GM19452 (cell line): ENCODE measurements at regions not wholly inside any gene's neighbourhood (a gene's known extent, or its start where the extent isn't known, plus 50 kb on each side); places are given as distances from the start of the nearest gene placed in this dataset.

Experiments used
- ATAC-seq: cut with Tn5 transposase; IDR thresholded peaks from one replicate; pipeline ENCODE4 v1.9.1; 2021; ENCODE audit not compliant: unreplicated experiment

- ATAC-seq = no peak
These were observed 59.6 kb upstream of the SHANK2 start for GRCh38 chr11:71311928-71312510.

- ATAC-seq = no peak
These were observed 59.0 kb upstream of the SHANK2 start for GRCh38 chr11:71311176-71311925.

GRCh38 chr11:71310184-71310583 lies 57.8 kb upstream of the SHANK2 start:
- no peak for ATAC-seq

GRCh38 chr11:71309611-71310010 lies 57.2 kb upstream of the SHANK2 start:
- no peak for ATAC-seq

- no peak for ATAC-seq
These were observed 56.8 kb upstream of the SHANK2 start for GRCh38 chr11:71309181-71309580.

- ATAC-seq = no peak
These were observed 55.7 kb upstream of the SHANK2 start for GRCh38 chr11:71307811-71308645.

- ATAC-seq = no peak
These were observed 53.2 kb upstream of the SHANK2 start for GRCh38 chr11:71305451-71306125.

- no peak for ATAC-seq
These were observed 52.7 kb upstream of the SHANK2 start for GRCh38 chr11:71305041-71305440.

GRCh38 chr11:71304491-71304890 lies 52.1 kb upstream of the SHANK2 start:
- ATAC-seq = no peak

GRCh38 chr11:71304045-71304444 lies 51.7 kb upstream of the SHANK2 start:
- ATAC-seq = no peak

- ATAC-seq = no peak
These were observed 50.5 kb upstream of the SHANK2 start for GRCh38 chr11:71302911-71303310.

GRCh38 chr11:71302534-71302909 lies 50.1 kb upstream of the SHANK2 start:
- ATAC-seq = no peak
